Activated T-cell treated with anti-CD3 and anti-CD28 coated beads, Interleukin-2, amount 50 U/mL, for 48 hours (primary cell): ENCODE measurements at regions not wholly inside any gene's neighbourhood (a gene's known extent, or its start where the extent isn't known, plus 50 kb on each side); places are given as distances from the start of the nearest gene placed in this dataset.

Source experiments
- DNase-seq, 2 experiments: peaks; one replicate each; pipeline ENCODE4 v3.0.0-alpha.2; 2020

DNA sequence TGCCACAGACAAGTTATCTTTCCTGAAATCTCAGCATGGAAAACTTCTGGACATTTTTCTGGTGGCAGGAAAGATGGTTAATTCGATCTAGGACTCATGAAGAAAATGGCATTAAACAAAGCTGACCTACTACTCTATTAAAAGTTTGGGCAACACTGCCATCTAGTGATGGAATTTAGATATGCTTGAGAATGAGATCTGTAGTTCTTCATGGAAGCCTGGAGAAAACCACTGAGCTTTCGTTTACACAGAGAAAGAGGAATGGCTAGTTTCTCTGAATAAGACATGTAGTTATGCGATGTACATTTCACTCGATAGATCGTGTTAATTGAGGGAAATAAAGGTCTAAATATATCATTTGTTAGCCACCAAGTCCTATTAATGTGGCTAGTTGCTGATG is 51.7 kb upstream of the CHRDL1 start:
- no peak for DNase-seq

DNA sequence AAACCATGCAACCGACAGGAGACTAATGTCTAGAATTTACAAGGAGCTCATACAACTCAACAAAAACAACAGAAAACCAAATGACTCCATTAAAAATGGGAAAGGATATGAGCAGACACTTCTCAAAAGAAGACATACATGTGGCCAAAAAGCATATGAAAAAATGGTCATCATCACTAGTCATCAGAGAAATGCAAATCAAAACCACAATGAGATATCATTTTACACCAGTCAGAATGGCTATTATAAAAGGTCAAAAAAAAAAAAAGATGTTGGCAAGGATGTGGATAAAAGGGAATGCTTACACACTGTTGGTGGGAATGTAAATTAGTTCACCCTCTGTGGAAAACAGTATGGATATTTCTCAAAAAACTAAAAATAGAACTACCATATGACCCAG is 50.5 kb upstream of the CHRDL1 start:
- DNase-seq = no peak
